ENCODE measurements at regions not wholly inside any gene's neighbourhood (a gene's known extent, or its start where the extent isn't known, plus 50 kb on each side); places are given as distances from the start of the nearest gene placed in this dataset.

- H4K91ac ChIP-seq (ENCODE audit: insufficient read length, low read depth, low read length) = no peak overlapping the region
- H3K4me1 ChIP-seq (ENCODE audit: insufficient read depth, low read length) = no peaks in the 10 kb centered on the region; the same call in 1 of the 2 replicates
- peak overlapping the region; percentile 41; the same call in 1 of the 2 replicates for H3K14ac ChIP-seq (ENCODE audit: insufficient read depth, low read length)
- no peaks in the 10 kb centered on the region for H3K23me2 ChIP-seq (ENCODE audit: insufficient read length, low read depth, low read length, poor library complexity, severe bottlenecking)
- TF ChIP-seq, protein P1, sequence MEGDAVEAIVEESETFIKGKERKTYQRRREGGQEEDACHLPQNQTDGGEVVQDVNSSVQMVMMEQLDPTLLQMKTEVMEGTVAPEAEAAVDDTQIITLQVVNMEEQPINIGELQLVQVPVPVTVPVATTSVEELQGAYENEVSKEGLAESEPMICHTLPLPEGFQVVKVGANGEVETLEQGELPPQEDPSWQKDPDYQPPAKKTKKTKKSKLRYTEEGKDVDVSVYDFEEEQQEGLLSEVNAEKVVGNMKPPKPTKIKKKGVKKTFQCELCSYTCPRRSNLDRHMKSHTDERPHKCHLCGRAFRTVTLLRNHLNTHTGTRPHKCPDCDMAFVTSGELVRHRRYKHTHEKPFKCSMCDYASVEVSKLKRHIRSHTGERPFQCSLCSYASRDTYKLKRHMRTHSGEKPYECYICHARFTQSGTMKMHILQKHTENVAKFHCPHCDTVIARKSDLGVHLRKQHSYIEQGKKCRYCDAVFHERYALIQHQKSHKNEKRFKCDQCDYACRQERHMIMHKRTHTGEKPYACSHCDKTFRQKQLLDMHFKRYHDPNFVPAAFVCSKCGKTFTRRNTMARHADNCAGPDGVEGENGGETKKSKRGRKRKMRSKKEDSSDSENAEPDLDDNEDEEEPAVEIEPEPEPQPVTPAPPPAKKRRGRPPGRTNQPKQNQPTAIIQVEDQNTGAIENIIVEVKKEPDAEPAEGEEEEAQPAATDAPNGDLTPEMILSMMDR (conservative IDR thresholded peaks at IDR 0.05) = no peak
- H4K20me1 ChIP-seq (ENCODE audit: control insufficient read depth, insufficient read depth, insufficient read length) = no peaks in the 10 kb centered on the region
- no peak overlapping the region for H3T11ph ChIP-seq (ENCODE audit: low read length)
- no peak overlapping the region for H3K4me3 Mint-ChIP-seq
- H4K8ac ChIP-seq (replicated peaks; ENCODE audit: insufficient read length, low read depth, low read length) = no peak overlapping the region
- H3K36me3 Mint-ChIP-seq (ENCODE audit: insufficient read depth in 1 of 3, low read depth in 3 of 3) = no peaks in the 10 kb centered on the region
- no peak overlapping the region for H3K4ac ChIP-seq (ENCODE audit: low read depth, low read length)
- H3K56ac ChIP-seq (ENCODE audit: insufficient read length, low read depth, low read length) = no peak overlapping the region
- no peak overlapping the region for H2AK5ac ChIP-seq (ENCODE audit: insufficient read length, low read length)
- H3K18ac ChIP-seq (ENCODE audit: insufficient read length, low read depth, low read length) = no peak overlapping the region
- H3K9me3 Mint-ChIP-seq = no peaks in the 10 kb centered on the region
- no peaks in the 10 kb centered on the region for H3K79me1 ChIP-seq (ENCODE audit: insufficient read depth, low read depth, low read length, poor library complexity, severe bottlenecking)
- H2BK15ac ChIP-seq (ENCODE audit: low read depth, low read length) = no peak overlapping the region
- H3K9me3 ChIP-seq (ENCODE audit: control insufficient read depth, low read depth, low read length) = no peaks in the 10 kb centered on the region
- peaks cover 12 to 15% of the 10 kb centered on the region in 2 experiments for H3K4me1 Mint-ChIP-seq
- H4K5ac ChIP-seq (ENCODE audit: insufficient read length, low read depth, low read length) = no peak overlapping the region
- no peak for DNase-seq
- no peak overlapping the region for H3K27ac Mint-ChIP-seq
- H3K27me3 ChIP-seq (ENCODE audit: insufficient read depth, low read length) = no peaks in the 10 kb centered on the region
- H2BK20ac ChIP-seq (ENCODE audit: low read depth, low read length, poor library complexity, severe bottlenecking) = no peak overlapping the region
- no peak overlapping the region for H3K23ac ChIP-seq (ENCODE audit: insufficient read length, low read depth, low read length)
- no peak overlapping the region for H2BK12ac ChIP-seq (ENCODE audit: insufficient read length, low read depth, low read length)
- peaks cover 4% of the 10 kb centered on the region for H3K27me3 Mint-ChIP-seq (ENCODE audit: low read depth)
- no peak overlapping the region for H2AFZ ChIP-seq (ENCODE audit: low read length)
- WGBS (ENCODE audit: extremely low coverage, insufficient read length, low lambda C conversion rate) = no CpG with 5 or more reads among the region's 5 CpGs
- no peak overlapping the region for H3K27ac ChIP-seq (ENCODE audit: insufficient read length, low read depth, low read length)
- H2BK120ac ChIP-seq (ENCODE audit: low read depth, low read length, poor library complexity, severe bottlenecking) = no peak overlapping the region
- H2BK5ac ChIP-seq (ENCODE audit: insufficient read length, low read length) = no peak overlapping the region
- H3K79me2 ChIP-seq (ENCODE audit: insufficient read depth, low read length) = no peaks in the 10 kb centered on the region
- no peak overlapping the region for H3K4me2 ChIP-seq (ENCODE audit: insufficient read depth, insufficient read length, low read length)
- no peak overlapping the region for H3K9ac ChIP-seq (ENCODE audit: extremely low read depth, insufficient read length, low read length)
These were observed 111.4 kb downstream of the LIPG start for GRCh38 chr18:49673281-49673680.
